Mucosa of rectum (tissue), 2 donors: ENCODE measurements at regions not wholly inside any gene's neighbourhood (a gene's known extent, or its start where the extent isn't known, plus 50 kb on each side); places are given as distances from the start of the nearest gene placed in this dataset.

Experiments used
- H3K27ac ChIP-seq, 2 donors: one replicate each; pipeline ENCODE4 v1.7.0; 2013; ENCODE audit warnings: inconsistent platforms in 2 of 2, low read depth in 2 of 2, low read length in 2 of 2
- H3K27me3 ChIP-seq, 2 donors: one replicate each; pipeline ENCODE4 v1.7.0; 2013; ENCODE audit warnings: low read length in 2 of 2; ENCODE audit not compliant: control insufficient read depth in 2 of 2, insufficient read depth in 2 of 2
- H3K36me3 ChIP-seq, 2 donors: one replicate each; pipeline ENCODE4 v1.7.0; 2013; ENCODE audit warnings: low read length in 2 of 2; ENCODE audit not compliant: control insufficient read depth in 2 of 2, insufficient read depth in 2 of 2
- H3K4me1 ChIP-seq, 2 donors: one replicate each; pipeline ENCODE4 v1.7.0; 2013; ENCODE audit warnings: low read length in 2 of 2, mild to moderate bottlenecking in 1 of 2; ENCODE audit not compliant: control insufficient read depth in 2 of 2, insufficient read depth in 2 of 2
- H3K4me3 ChIP-seq, 2 donors: one replicate each; pipeline ENCODE4 v1.7.0; 2013; ENCODE audit warnings: low read length in 2 of 2
- H3K9ac ChIP-seq, 2 donors: one replicate each; pipeline ENCODE4 v1.7.0; 2013; ENCODE audit warnings: low read length in 2 of 2, low read depth in 1 of 2, mild to moderate bottlenecking in 1 of 2
- H3K9me3 ChIP-seq, 2 donors: one replicate each; pipeline ENCODE4 v1.7.0; 2013; ENCODE audit warnings: low read length in 2 of 2; ENCODE audit not compliant: control insufficient read depth in 2 of 2
- donor health status: healthy.
- donor health status: Normal muscosa, but diverticular disease.

- no peaks in the 10 kb centered on the region for H3K4me1 ChIP-seq
- H3K27me3 ChIP-seq: no peaks in the 10 kb centered on the region
- no peaks in the 10 kb centered on the region for H3K36me3 ChIP-seq
- no peaks in the 10 kb centered on the region for H3K9me3 ChIP-seq
- H3K4me3 ChIP-seq: no peak overlapping the region
- H3K27ac ChIP-seq: no peak overlapping the region
- no peak overlapping the region for H3K9ac ChIP-seq
Measured at GRCh38 chrX:6910218-6910617, 237.3 kb upstream of the STS start.

DNA sequence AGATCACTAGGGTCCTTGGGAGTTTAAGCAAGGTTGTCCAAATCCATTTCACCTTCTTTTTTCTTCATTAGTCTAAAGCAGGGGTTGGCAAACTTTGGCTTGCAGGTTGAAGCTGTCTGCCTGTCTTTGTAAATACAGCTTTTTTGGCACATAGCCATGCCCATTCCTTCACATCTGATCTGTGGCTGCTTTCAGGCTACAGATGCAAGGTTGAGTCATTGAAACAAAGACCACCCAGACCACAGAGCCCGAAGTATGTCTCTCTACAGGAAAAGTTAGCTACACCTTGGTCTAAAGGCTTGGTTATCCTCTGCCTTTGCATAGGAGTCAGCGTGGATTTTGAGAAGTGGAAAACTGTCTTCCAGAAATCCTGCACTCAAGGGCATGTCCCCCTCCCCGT lies 238.1 kb upstream of the STS start:
- Histone ChIP-seq H3K9me3 (no peaks in the 10 kb centered on the region), H3K36me3 (no peaks in the 10 kb centered on the region), H3K4me3 (no peak overlapping the region), H3K27ac (no peak overlapping the region), H3K4me1 (no peaks in the 10 kb centered on the region), H3K27me3 (no peaks in the 10 kb centered on the region), H3K9ac (no peak overlapping the region)

DNA sequence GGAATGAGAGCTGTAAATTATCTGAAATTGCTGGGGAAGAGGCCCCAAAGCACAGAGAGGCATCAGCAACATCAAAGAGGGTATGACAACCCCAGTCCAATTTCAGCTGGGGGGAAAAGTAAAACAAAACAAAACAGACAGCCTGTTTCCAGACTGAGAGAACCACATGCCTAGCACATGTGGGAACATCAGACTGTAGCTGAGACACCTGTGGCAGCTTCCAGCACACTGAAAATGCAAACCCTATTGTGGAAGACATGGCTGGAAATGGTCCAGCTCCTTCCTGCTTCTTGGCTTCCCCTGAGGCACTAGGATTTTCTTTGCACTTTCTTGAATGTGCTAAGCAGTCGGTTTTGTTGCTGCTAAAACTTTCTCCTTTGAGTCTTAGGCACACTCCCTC lies 240.9 kb upstream of the STS start:
- no peaks in the 10 kb centered on the region for H3K4me1 ChIP-seq
- H3K36me3 ChIP-seq: no peaks in the 10 kb centered on the region
- H3K4me3 ChIP-seq: no peak overlapping the region
- no peaks in the 10 kb centered on the region for H3K27me3 ChIP-seq
- no peak overlapping the region for H3K27ac ChIP-seq
- no peaks in the 10 kb centered on the region for H3K9me3 ChIP-seq
- no peak overlapping the region for H3K9ac ChIP-seq

GRCh38 chrX:6904156-6904555 lies 243.4 kb upstream of the STS start:
- no peaks in the 10 kb centered on the region for H3K9me3 ChIP-seq
- no peaks in the 10 kb centered on the region for H3K27me3 ChIP-seq
- H3K4me3 ChIP-seq: no peak overlapping the region
- no peaks in the 10 kb centered on the region for H3K4me1 ChIP-seq
- H3K27ac ChIP-seq: no peak overlapping the region
- no peaks in the 10 kb centered on the region for H3K36me3 ChIP-seq
- no peak overlapping the region for H3K9ac ChIP-seq

- no peaks in the 10 kb centered on the region for H3K9me3 ChIP-seq
- no peak overlapping the region for H3K27ac ChIP-seq
Measured at GRCh38 chrX:6898371-6898770, 249.1 kb upstream of the STS start.

DNA sequence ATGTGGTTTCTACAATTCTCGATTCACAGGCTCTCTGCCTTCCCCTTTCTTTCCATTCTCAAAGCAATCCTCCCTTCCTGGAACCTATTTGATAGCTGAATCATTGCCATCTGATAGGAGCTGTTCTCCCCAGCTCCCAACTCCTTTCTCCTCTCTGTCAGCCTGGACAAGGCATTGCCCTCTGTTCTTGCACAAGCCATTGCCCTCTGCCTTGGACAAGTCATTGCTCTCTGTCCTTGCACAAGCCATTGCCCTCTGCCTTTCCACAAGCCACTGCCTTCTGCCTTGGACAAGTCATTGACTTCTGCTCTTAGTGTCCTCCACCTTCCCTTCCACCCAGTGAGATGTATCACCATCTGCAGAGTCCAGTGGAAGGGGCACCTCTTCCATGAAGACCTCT lies 256.1 kb upstream of the STS start:
- no peaks in the 10 kb centered on the region for H3K36me3 ChIP-seq
- H3K27me3 ChIP-seq: no peaks in the 10 kb centered on the region
- H3K4me1 ChIP-seq: no peaks in the 10 kb centered on the region
- no peak overlapping the region for H3K9ac ChIP-seq
- H3K9me3 ChIP-seq: no peaks in the 10 kb centered on the region
- no peak overlapping the region for H3K27ac ChIP-seq
- H3K4me3 ChIP-seq: no peak overlapping the region

More at GRCh38 chrX:6898371-6898770, 249.1 kb upstream of the STS start:
- H3K36me3 ChIP-seq: no peaks in the 10 kb centered on the region
- no peaks in the 10 kb centered on the region for H3K27me3 ChIP-seq
- no peak overlapping the region for H3K9ac ChIP-seq
- H3K4me3 ChIP-seq: no peak overlapping the region
- H3K4me1 ChIP-seq: no peaks in the 10 kb centered on the region

DNA sequence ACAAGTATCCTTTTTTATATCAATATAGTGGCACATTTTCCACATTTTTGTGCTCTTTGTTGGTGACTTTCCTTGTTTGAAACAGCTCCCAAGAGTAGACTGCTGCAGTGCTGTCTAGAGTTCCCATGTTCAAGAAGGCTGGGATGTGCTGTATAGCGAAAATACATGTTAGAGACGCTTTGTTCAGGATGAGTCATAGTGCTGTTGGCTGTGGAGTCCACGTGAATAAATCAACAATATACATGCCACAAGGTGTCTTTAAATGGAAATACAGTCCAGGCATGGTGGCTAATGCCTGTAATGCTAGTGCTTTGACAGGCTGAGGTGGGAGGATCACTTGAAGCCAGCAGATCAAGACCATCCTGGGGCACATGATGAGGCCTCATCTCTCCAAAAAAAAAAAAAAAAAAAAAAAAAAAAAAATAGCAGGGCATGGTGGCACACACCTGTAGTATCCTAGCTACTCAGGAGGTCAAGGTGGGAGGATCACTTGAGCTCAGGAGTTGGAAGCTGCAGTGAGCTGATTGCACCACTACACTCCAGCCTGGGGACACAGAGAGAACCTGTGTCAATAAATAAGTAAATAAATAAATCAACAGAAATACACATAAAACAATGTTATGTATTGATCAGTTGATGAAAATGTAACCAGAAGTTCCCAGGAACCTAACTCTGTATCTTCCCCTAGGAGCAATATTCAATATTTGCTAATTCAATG lies 256.8 kb upstream of the STS start:
- no peak overlapping the region for H3K27ac ChIP-seq
- no peak overlapping the region for H3K9ac ChIP-seq

DNA sequence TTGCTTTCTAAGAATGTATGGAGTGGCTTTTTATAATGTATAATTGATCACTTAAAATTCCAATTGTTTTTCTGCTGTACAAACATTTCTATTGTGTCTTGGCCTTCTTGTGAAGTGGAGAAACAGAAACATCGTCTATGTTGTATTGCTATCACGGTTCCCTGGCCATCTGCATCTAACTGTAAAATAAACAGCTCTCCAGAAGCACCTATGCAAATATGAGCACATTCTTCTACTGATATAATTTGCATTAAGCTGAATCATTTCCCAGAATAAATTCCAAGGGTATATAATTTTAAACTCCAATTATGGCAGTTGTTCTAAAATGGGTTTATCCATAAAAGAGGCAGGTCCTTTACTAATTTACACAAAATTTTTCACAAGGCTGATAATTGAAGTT lies 261.6 kb upstream of the STS start:
- no peaks in the 10 kb centered on the region for H3K27me3 ChIP-seq
- no peaks in the 10 kb centered on the region for H3K36me3 ChIP-seq
- no peaks in the 10 kb centered on the region for H3K9me3 ChIP-seq
- H3K4me3 ChIP-seq: no peak overlapping the region
- H3K9ac ChIP-seq: no peak overlapping the region
- H3K27ac ChIP-seq: no peak overlapping the region
- H3K4me1 ChIP-seq: no peaks in the 10 kb centered on the region

More for the DNA sequence above, 256.8 kb upstream of the STS start:
- Histone ChIP-seq H3K4me3 (no peak overlapping the region), H3K27me3 (no peaks in the 10 kb centered on the region), H3K4me1 (no peaks in the 10 kb centered on the region), H3K36me3 (no peaks in the 10 kb centered on the region), H3K9me3 (no peaks in the 10 kb centered on the region)

GRCh38 chrX:6885396-6885795 lies 262.1 kb upstream of the STS start:
- Histone ChIP-seq H3K27ac (no peak overlapping the region), H3K36me3 (no peaks in the 10 kb centered on the region), H3K9ac (no peak overlapping the region), H3K4me1 (no peaks in the 10 kb centered on the region), H3K4me3 (no peak overlapping the region), H3K27me3 (no peaks in the 10 kb centered on the region), H3K9me3 (no peaks in the 10 kb centered on the region)

GRCh38 chrX:6861456-6861855 lies 286.1 kb upstream of the STS start:
- H3K9ac ChIP-seq: no peak overlapping the region
- no peak overlapping the region for H3K4me3 ChIP-seq
- H3K9me3 ChIP-seq: no peaks in the 10 kb centered on the region
- H3K27ac ChIP-seq: no peak overlapping the region
- H3K27me3 ChIP-seq: no peaks in the 10 kb centered on the region
- H3K36me3 ChIP-seq: no peaks in the 10 kb centered on the region
- H3K4me1 ChIP-seq: no peaks in the 10 kb centered on the region

DNA sequence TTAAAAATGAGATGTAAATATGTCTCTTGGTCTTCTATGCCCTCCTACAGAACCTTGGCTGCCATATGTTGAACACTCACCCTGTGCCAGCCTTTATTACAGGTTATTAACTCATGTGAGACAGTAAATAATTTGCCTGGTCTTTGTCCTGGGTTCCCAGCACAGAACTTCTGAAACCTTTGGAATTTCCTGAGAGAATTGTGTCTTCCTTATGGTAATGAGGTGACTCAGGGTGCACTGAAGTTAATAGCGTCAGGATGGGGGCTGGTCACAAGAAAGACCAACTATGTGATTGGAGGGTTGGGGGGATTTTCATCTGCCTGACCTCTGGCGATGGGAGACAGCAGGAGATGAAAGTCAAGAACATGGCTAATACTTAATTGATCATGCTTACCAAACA lies 289.8 kb upstream of the STS start:
- no peak overlapping the region for H3K9ac ChIP-seq
- no peaks in the 10 kb centered on the region for H3K4me1 ChIP-seq
- no peaks in the 10 kb centered on the region for H3K9me3 ChIP-seq
- no peak overlapping the region for H3K4me3 ChIP-seq
- H3K27me3 ChIP-seq: no peaks in the 10 kb centered on the region
- H3K36me3 ChIP-seq: no peaks in the 10 kb centered on the region
- H3K27ac ChIP-seq: no peak overlapping the region
